GM21447 (cell line): ENCODE measurements at regions not wholly inside any gene's neighbourhood (a gene's known extent, or its start where the extent isn't known, plus 50 kb on each side); places are given as distances from the start of the nearest gene placed in this dataset.
"Not testable (repeated sequence)": the region's sequence is repeated elsewhere in the genome, so short reads cannot be mapped to it uniquely, and the experiment has no call there.

Experiments used
- ATAC-seq: cut with Tn5 transposase; IDR thresholded peaks from one replicate; pipeline ENCODE4 v1.9.1; 2021; ENCODE audit not compliant: unreplicated experiment

DNA sequence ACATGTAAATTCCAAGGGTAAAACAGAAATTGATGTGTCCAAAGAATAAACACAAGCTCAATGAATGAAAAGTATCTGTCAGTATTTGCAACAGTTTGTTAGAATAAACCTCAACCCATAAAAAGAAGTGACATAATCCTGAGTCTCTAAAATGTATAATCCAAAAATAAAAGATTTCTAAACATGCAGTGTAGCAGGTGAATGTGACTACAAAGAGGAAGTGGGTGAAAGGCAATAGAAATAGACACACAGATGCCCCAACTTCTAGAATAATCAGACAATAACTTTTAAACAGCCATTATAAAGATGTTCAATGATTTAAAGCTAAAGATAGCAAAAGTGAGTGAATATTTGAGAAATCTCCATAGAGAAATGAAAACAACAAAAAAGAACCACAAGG, 1009.2 kb upstream of the GJE1 start:
- ATAC-seq = no peak

DNA sequence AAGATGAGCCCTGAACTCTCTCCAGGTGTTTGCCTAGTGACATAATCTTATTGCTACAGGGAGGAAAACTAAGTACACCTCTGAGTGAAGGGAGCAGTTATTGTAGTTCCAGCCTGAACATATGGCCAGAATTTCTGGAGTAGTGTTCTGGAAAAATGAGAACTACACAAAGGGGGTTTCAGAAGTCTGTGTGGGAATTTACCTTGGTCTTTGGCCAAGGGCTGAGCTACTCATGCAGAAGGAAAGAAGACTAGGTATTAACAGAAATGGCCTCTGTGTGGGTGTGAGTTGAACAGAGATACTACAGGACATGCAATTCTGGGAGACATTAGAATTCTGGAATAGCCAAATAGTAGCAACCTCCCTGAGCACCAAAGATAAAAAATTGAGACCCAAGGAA, 1009.7 kb upstream of the GJE1 start:
- ATAC-seq = no peak

- no peak for ATAC-seq
Measured at GRCh38 chr6:141118991-141119390, 1013.7 kb upstream of the GJE1 start.

DNA sequence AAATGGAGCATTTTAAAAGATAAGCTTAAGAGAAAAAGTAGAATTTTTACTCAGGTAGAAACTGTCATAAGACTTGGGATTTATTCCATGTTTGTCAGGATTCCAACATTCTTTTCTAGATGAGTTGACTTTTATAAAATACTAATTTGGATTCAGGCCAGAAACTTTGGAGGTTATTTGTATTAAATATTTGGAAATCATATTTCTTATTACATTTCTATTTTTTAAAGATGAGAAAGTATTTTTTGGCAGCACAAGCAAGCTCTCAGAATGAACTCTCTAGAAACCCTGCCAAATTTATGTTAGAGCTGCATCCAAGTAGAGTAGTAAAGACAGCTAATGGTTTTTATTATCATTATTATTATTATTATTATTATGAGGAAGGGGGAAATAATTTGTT, 1014.9 kb upstream of the GJE1 start:
- no peak for ATAC-seq

DNA sequence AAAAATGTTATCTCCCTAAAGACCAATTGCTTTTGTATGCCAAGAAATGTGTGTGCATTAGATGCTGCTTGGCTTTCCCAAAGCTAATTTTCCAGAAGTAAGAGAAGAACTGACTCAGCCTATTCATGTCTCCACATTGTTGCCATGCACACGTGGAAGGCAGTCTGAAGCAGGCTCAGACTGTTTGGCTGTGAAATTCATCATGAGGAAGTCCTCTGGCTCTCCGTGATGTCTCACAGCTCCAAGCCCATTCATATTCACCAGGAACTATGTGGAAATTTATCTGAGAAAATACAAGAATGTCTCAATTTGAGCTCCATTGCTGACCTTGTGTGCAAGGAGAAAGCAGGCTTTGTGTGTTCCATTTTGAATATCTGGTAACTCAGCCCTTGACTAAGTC, 1022.2 kb upstream of the GJE1 start:
- no peak for ATAC-seq

- ATAC-seq = no peak
Measured at GRCh38 chr6:141107591-141108160, 1025.0 kb upstream of the GJE1 start.

GRCh38 chr6:141105481-141105880, 1027.2 kb upstream of the GJE1 start:
- no peak for ATAC-seq

GRCh38 chr6:141103246-141103645, 1029.5 kb upstream of the GJE1 start:
- ATAC-seq = no peak

- ATAC-seq = no peak
Measured at GRCh38 chr6:141097471-141097870, 1035.3 kb upstream of the GJE1 start.

GRCh38 chr6:141095308-141095707, 1037.4 kb upstream of the GJE1 start:
- ATAC-seq = no peak

DNA sequence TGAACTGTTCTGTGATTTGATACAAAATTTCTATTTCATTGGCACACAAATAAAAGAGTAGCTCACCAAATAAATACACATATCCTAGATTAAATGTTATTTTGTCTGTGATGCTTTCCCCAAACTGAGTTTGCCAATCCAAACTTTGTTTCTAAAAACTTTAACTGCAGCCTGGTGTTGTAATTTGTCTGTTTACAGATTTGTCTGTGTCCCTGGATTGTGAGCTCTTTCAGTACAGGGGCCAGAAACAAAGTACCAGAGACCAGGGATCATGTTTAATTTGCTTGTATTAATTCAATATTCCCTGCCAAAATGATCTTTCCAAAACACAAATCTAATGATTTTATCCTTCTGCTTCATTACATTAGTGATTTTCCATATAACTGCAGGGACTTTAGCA, 1044.6 kb upstream of the GJE1 start:
- ATAC-seq = no peak

DNA sequence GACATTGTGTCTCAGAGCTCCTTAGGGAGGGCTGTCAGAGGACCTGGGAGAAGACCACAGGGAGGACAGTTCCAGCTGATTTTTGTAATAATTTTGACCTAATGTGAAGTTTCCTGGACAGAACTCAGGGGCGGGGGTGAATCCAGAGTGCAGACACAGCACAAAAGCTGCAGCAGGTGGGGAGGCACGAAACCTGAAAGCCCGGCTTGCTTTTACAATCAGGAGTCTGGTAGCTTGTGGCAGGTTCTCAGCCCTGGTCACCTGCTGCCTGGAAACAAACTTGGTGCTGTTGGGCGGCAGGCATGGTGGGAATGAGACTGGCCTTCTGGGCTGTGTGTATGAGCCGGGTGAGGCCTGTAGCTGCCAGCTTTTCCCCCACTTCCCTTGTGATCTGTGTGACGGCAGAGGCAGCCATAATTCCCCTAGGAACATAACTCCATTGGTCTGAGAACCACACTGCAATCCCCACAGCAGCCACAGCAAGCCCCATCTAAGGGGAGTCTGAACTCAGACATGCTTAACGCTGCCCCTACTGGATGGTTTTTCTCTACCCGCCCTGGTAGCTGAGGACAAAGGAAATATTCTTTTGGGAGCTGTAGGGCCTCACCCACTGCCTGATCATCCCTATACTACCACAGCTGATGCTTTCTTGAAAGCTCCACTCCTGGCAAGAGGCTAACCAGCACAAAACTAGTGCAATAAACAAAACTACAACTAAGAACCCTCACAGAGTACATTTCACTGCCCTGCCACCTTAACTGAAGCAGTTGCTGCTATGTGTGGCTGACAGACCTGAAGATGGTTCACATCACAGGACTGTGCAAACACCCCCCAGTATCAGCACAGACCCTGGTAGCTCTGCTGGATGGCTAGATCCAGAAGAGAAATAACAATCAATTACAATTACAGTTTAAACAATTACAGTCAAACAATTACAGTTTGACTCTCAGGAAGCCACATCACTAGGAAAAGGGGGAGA, 1055.1 kb upstream of the GJE1 start:
- ATAC-seq = peak; percentile 97

DNA sequence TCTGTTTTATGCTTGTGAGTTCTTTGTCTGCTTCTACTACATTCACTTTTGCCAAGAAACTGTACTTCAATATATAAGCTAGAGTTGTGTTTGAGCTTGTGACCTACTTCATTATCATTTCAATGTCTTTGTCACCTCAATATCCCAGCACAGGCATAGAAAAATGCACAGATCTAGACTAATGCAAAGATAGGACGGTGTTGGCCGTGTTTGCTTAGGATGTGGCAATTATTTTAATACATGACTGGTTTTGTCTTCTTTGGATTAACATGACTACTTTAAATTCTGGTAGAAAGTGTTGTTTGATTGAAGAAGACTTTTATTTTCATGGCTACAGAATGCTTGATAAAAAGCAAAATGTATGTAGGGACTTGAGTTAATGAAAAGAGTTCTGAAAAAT, 1075.0 kb upstream of the GJE1 start:
- no peak for ATAC-seq

DNA sequence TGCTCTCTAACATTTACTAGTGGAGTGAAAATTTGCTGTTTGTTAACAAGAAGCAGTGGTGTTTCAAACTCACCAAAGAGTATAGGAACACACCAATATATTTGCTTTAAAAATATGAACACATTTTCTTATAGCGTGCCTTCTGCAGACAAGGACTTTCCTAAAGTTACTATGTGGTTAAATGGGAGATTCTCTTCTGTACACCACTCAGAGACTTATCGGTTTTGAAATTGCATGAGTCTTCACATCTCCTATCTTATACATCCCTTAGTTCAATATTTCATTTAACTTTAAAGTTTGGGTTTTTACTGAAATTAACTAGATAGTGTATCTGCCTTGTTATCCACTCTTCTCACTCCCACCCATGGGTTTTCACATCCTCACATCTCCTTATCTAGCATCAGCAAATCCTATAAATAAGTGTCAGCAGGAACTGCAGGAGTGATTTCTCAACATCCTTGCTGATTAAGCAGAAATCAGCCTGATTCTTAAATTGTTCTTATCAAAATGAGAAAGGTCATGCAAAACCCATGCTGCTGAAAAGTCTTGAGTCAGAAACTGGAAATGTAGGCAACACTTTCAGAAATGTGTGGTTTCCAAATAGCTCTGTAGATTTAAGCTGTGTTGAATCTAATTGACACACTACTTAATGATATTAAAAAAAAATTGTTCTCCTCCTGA, 1075.6 kb upstream of the GJE1 start:
- no peak for ATAC-seq

GRCh38 chr6:141050471-141050870, 1082.3 kb upstream of the GJE1 start:
- no peak for ATAC-seq

GRCh38 chr6:141048451-141048850, 1084.3 kb upstream of the GJE1 start:
- ATAC-seq = no peak

DNA sequence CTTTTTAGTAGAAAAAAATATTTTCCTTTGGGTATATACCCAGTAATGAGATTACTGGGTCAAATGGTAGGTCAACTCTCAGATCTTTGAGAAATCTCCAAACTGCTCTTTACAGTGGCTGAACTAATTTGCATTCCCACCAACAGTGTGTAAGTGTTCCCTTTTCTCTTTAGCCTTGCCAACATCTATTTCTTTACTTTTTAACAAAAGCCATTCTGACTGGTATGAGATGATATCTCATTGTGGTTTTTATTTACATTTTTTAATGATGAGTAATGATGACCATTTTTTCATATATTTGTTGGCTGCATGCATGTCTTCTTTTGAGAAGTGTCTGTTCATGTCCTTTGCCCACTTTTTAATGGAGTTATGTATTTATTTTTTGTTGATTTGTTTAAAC, 1086.2 kb upstream of the GJE1 start:
- ATAC-seq = not testable (repeated sequence)

- no peak for ATAC-seq
Measured at GRCh38 chr6:141041596-141042087, 1091.1 kb upstream of the GJE1 start.

- ATAC-seq = no peak
Measured at GRCh38 chr6:141035312-141036200, 1097.2 kb upstream of the GJE1 start.

GRCh38 chr6:141033101-141033500, 1099.6 kb upstream of the GJE1 start:
- ATAC-seq = no peak

- ATAC-seq = no peak
Measured at GRCh38 chr6:141029908-141030307, 1102.8 kb upstream of the GJE1 start.
